NCI-H748 treated with DMSO at 0.1 percent for 48 hours (cell line): ENCODE measurements at regions not wholly inside any gene's neighbourhood (a gene's known extent, or its start where the extent isn't known, plus 50 kb on each side); places are given as distances from the start of the nearest gene placed in this dataset.
"Not testable (repeated sequence)": the region's sequence is repeated elsewhere in the genome, so short reads cannot be mapped to it uniquely, and the experiment has no call there.

Experiments
- DNase-seq: peaks from one replicate; lab custom pipeline; 2025; lab: John Stamatoyannopoulos, UW

DNA sequence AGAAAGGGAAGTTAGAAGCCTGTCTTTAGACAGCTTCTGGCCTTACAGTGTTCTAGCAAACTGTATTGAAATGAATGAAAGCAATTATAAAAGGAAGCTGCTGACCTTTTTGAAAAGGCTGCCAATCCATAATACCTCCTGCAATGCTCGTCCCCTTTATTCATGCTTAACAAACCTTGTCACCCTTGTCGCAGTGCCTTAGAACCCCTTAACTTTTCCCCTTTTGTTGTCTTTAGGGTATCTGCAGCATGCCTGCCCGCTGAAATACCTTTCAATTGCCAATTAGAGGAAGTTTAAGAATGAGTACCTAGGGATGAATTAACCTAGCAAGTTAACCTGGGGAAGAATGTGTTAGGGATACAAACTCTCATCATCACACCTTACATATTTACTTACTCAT is 731.2 kb downstream of the RERGL start:
- no peak for DNase-seq

- no peak for DNase-seq
Measured at GRCh38 chr12:17357396-17357795, 732.6 kb downstream of the RERGL start.

DNA sequence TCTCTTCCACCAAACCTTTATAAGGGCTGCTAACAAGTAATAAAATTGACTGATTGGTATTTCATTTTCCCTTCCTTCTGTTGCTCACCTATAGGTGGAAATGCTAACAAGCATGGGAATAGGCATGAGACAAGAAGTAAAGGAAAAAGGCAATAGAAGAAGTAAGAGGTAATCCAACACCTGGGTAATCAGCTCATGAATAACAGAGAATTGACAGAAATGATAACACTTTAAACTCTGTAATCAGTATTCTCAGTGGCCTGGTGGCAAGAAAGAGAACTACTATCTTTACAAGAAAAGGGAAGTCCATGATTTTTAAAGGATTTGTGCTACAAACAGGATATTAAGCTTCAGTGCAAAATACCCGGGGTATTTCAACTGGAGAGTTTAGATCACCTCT is 737.8 kb downstream of the RERGL start:
- DNase-seq: no peak

- no peak for DNase-seq
Measured at GRCh38 chr12:17348311-17348710, 741.7 kb downstream of the RERGL start.

DNA sequence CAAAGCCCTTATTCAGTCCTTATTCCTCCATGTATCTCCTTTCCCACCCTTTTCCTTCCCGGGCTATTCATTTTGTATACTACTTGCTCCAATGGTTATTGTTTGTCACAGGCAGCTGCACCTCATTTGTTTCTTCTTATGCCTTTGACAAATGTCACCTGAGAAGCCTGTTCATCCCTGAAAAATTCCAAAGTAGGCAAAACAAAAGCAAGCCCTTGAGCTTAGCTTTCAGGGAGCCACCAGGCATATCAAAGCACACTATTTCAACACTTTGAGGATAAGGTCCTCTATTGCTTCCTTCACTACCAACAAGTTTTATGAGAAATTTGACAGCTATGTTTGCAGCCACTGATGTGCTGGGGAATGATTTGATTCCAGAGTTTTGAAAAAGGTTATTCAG is 738.7 kb upstream of the LMO3 start:
- DNase-seq: no peak

GRCh38 chr12:17342381-17342961 is 736.5 kb upstream of the LMO3 start:
- no peak for DNase-seq

GRCh38 chr12:17335487-17335886 is 729.5 kb upstream of the LMO3 start:
- no peak for DNase-seq

DNA sequence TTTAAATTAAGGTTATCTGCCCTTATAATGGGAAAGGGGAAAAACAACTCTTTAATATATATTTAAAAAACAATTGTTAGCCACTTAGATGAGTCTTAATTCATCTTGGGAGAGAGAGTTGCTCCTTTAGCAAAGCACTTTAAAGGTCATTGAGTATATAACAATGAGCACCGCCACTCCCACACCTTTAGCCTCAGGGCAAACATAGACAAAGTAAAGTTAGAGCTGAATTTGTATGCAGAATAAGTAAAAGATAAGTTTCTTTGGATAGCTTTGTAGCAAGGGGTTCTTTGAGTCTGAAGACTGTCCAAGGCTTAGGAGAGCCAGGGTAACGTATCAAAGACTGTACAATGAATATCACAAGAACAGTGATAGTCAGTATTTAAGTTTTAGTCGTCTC is 728.8 kb upstream of the LMO3 start:
- DNase-seq: no peak

GRCh38 chr12:17333287-17333686 is 727.3 kb upstream of the LMO3 start:
- no peak for DNase-seq

- no peak for DNase-seq
Measured at GRCh38 chr12:17326649-17327048, 720.7 kb upstream of the LMO3 start.

DNA sequence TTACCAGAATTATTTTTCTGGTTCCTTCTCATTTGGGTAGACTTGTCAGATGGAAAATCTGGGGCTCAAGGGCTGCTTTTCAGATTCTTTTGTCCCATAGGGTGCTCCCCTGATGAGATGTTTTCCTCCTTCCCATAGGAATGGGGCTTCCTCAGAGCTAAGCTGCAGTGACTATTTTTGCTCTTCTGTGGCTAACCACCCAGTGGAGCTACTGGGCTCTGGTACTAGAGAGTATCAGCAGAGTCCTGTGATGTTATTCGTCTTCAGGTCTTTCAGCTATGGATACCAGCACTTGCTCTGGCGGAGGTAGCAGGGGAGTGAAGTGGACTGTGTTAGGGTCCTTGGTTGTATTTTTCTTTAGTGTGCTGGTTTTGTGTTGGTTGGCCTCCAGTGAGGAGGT is 716.1 kb upstream of the LMO3 start:
- DNase-seq: no peak

DNA sequence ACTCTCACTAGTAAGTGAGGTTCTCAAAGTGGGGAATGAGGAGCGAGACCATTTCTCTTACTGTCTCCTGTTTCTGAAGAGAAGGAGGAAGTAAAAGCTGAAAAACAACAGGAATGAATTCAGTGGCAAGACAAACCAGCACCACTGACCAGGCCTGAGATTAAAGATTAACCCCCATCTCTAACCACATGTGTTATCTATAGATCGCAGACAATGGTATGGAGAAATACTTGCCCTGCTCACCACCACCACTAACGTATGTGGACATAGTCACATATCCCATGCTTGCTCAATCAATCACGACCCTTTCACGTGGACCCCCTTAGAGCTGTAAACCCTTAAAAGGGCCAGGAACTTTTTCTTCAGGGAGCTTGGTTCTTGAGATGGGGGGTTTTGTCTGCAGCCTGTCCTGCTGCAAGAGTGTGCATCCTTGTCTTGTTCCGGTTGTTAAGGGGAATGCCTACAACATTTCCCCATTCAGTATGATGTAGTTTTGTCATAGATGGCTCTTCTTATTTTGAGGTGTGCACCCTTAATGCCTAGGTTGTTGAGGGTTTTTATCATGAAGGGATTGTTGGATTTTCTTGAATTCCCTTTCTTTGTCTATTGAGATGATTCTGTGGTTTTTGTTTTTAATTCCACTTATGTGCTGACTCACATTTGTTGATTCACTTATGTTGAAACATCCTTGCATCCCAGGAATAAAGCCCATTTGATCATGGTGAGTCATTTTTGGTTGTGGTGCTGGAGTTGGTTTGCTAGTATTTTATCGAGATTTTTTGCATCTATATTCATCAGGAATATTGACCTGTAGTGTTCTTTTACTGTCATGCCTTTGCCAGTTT is 698.8 kb upstream of the LMO3 start:
- no peak for DNase-seq

- DNase-seq: no peak
Measured at GRCh38 chr12:17302001-17302400, 696.0 kb upstream of the LMO3 start.

GRCh38 chr12:17301544-17301943 is 695.6 kb upstream of the LMO3 start:
- no peak for DNase-seq

DNA sequence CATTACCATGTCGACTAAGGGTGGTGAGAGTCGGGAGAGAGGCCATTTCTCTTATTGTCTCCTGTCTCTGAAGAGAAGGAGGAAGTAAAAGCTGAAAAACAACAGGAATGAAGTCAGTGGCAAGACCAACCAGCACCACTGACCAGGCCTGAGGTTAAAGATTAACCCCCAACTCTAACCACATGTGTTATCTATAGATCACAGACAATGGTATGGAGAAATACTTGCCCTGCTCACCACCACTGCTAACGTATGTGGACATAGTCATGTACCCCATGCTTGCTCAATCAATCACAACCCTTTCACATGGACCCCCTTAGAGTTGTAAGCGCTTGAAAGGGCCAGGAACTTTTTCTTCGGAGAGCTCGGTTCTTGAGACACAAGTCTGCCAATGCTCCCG is 690.9 kb upstream of the LMO3 start:
- DNase-seq: no peak

GRCh38 chr12:17286874-17287273 is 680.9 kb upstream of the LMO3 start:
- no peak for DNase-seq

- DNase-seq: no peak
Measured at GRCh38 chr12:17284873-17285272, 678.9 kb upstream of the LMO3 start.

- DNase-seq: no peak
Measured at GRCh38 chr12:17283563-17283962, 677.6 kb upstream of the LMO3 start.

DNA sequence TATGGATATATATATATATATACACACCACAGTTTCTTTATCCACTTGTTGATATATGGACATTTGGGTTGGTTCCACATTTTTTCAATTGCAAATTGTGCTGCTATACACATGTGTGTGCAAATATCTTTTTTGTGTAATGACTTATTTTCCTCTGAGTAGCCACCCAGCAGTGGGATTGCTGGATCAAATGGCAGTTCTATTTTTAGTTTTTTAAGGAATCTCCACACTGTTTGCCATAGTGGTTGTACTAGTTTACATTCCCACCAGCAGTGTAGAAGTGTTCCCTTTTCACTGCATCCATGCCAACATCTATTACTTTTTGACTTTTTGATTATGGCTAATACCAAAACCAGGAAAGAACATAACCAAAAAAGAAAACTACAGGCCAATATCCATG is 676.2 kb upstream of the LMO3 start:
- DNase-seq: not testable (repeated sequence)

GRCh38 chr12:17278946-17279345 is 673.0 kb upstream of the LMO3 start:
- no peak for DNase-seq

GRCh38 chr12:17276196-17276595 is 670.2 kb upstream of the LMO3 start:
- DNase-seq: no peak

- DNase-seq: no peak
Measured at GRCh38 chr12:17266856-17267255, 660.9 kb upstream of the LMO3 start.

DNA sequence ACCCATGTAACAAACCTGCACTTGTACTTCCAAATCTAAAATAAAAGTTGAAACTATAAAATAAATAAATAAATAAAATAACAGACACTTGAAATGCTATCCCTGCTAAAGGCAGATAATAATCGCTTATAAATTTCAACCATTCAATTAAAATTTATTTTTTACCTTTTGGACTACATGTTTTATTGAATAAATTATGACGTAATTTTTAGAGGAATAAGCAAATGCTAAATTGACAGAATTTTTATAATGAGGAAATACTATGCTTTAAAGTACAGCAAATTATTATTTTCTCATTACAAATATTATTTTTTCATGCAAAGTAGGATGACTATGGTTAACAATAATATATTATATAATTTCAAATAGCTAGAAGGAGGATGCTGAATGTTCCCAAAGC is 658.6 kb upstream of the LMO3 start:
- no peak for DNase-seq

DNA sequence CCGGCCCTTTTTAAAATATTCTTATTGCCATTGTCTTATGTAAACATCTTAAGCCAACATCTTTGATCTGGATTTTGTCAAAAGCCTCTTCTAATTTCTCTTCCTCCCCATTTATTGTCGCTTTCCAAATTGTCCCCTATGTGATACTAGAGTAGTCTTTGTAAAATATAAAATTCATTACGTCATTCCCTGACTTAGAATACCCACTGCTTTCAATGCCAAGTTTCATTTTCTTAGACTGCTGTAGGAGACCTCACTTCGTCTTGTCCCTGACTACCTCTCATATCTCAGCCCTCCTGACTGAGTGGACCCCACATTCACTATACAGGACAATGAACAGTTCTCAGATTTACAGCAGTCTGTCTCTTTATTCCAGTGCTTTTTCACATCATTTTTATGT is 633.9 kb upstream of the LMO3 start:
- no peak for DNase-seq
